Mammary epithelial cell (primary cell): ENCODE measurements at regions not wholly inside any gene's neighbourhood (a gene's known extent, or its start where the extent isn't known, plus 50 kb on each side); places are given as distances from the start of the nearest gene placed in this dataset.

Experiments
- CTCF ChIP-seq, 2 donors: IDR thresholded peaks in 1 of 2; conservative IDR thresholded peaks in 1 of 2; 2 replicates each; pipeline ENCODE4 v1.5.1; 2011 to 2012; ENCODE audit warnings: inconsistent platforms in 2 of 2, low read length in 2 of 2, mild to moderate bottlenecking in 2 of 2, control low read depth in 1 of 2, low read depth in 1 of 2; ENCODE audit not compliant: insufficient read depth in 1 of 2; ENCODE audit errors: extremely low read depth in 1 of 2
- EZH2 ChIP-seq: IDR thresholded peaks from 2 replicates; pipeline ENCODE4 v1.6.1; 2012; ENCODE audit warnings: low read length, inconsistent platforms, borderline replicate concordance

- TF ChIP-seq CTCF (conservative IDR thresholded peaks at IDR 0.05 in 1 of 2, IDR thresholded peaks at IDR 0.05 in 1 of 2; ENCODE audit: extremely low read depth in 1 of 2, insufficient read depth in 1 of 2, low read depth in 1 of 2, low read length in 2 of 2) (no peak), EZH2 (no peak)
These were observed 63.4 kb upstream of the TEX51 start for GRCh38 chr2:126835261-126835660.
